HL-60 (cell line): ENCODE measurements at regions not wholly inside any gene's neighbourhood (a gene's known extent, or its start where the extent isn't known, plus 50 kb on each side); places are given as distances from the start of the nearest gene placed in this dataset.

ENCODE experiments used
- DNase-seq, 2 experiments: peaks; one replicate each; pipeline ENCODE4 v3.0.0-alpha.2; 2010 to 2020; ENCODE audit warnings: low read depth in 1 of 2, low spot score in 1 of 2
- H3K27ac ChIP-seq: fragments of 250-450 bp; sonication (Bioruptor Pico); replicated peaks from 2 replicates; pipeline ENCODE4 v1.5.1; 2020; ENCODE audit warnings: mild to moderate bottlenecking, moderate library complexity
- H3K27me3 ChIP-seq: fragments of 250-450 bp; sonication (Bioruptor Pico); 2 replicates; pipeline ENCODE4 v1.5.1; 2021; ENCODE audit warnings: mild to moderate bottlenecking, moderate library complexity; ENCODE audit not compliant: insufficient read depth, poor library complexity, severe bottlenecking
- H3K4me3 ChIP-seq: replicated peaks from 2 replicates; pipeline ENCODE4 v1.5.1; 2011; ENCODE audit warnings: mild to moderate bottlenecking, control low read depth, low read length; ENCODE audit not compliant: insufficient read depth
- GABPA ChIP-seq: IDR thresholded peaks from 2 replicates; pipeline ENCODE4 v1.6.1; 2012; ENCODE audit warnings: low read depth
- POLR2AphosphoS5 ChIP-seq: IDR thresholded peaks from 2 replicates; pipeline ENCODE4 v1.6.1; 2012; ENCODE audit warnings: low read depth
- SPI1 ChIP-seq: IDR thresholded peaks from 2 replicates; pipeline ENCODE4 v1.6.1; 2012; ENCODE audit warnings: low read depth, mild to moderate bottlenecking, borderline replicate concordance
- TF ChIP-seq, protein P1 (sequence below): IDR thresholded peaks from one replicate; pipeline ENCODE4 v1.5.1; 2011; ENCODE audit warnings: low read length, control low read depth, inconsistent platforms; ENCODE audit not compliant: insufficient read depth
- TF ChIP-seq, protein P2 (sequence below): IDR thresholded peaks from 2 replicates; pipeline ENCODE4 v1.6.1; 2012; ENCODE audit warnings: low read depth; ENCODE audit not compliant: insufficient replicate concordance

DNA sequence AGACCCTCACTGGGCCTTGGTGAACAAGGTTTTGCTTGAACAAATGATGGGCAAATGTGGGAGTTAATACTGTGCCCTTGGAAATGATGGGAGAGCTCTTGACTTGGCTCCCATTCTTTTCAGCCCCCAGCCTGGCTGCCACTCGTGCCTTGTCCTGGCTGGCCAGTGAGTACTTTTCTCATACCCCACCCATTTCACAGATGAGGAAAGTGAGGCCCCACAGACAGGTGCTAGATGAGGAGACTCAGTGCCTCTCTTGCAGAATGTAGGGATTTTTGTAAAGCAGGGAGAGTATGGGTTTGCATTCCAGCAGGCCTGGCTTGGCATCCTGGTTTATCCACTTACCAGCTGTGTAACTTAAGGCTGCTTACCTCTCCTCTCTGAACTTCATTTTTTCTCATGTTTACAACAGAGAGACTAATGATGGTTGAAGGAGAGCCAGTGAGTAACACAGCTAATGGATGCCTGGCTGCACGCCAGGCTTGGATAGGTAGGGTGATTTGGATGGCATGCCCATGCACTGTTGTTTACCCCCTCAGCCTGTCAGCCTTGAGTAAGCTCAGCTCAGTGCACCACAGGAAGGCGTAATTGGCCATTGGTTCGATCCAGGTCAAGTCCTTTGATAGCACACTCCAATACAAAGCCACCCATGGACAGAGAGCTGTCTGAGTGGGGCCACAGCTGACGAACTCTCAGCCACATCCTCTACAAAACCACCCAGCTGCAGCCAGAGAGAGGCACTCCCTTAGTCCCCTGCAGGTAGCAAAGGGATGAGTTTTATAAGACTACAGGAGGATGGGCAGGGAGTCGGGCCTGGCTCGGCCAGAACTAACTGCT is 436.8 kb downstream of the RPS24 start:
- no peak overlapping the region for H3K27ac ChIP-seq

DNA sequence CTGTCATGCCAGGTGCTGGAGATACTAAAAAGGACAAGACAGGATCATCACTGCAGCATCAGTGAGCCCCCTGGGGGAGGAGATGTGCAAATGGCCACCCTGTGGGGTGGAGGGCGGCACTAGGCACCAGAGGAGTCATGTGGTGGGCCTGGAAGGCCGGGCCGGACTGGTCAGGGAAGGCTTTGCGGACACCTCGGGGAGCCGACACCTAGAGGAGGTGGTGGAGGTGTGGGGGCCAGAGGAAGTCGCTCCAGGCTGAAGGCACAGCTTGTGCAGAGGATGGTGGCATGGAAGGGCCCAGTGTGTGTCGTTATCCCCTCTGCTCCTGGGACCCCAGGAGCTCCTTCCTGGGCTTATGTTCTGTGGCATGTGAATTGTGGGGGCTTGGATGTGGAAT is 437.7 kb downstream of the RPS24 start:
- TF ChIP-seq, protein P1, sequence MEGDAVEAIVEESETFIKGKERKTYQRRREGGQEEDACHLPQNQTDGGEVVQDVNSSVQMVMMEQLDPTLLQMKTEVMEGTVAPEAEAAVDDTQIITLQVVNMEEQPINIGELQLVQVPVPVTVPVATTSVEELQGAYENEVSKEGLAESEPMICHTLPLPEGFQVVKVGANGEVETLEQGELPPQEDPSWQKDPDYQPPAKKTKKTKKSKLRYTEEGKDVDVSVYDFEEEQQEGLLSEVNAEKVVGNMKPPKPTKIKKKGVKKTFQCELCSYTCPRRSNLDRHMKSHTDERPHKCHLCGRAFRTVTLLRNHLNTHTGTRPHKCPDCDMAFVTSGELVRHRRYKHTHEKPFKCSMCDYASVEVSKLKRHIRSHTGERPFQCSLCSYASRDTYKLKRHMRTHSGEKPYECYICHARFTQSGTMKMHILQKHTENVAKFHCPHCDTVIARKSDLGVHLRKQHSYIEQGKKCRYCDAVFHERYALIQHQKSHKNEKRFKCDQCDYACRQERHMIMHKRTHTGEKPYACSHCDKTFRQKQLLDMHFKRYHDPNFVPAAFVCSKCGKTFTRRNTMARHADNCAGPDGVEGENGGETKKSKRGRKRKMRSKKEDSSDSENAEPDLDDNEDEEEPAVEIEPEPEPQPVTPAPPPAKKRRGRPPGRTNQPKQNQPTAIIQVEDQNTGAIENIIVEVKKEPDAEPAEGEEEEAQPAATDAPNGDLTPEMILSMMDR = no peak
- TF ChIP-seq, protein P2, sequence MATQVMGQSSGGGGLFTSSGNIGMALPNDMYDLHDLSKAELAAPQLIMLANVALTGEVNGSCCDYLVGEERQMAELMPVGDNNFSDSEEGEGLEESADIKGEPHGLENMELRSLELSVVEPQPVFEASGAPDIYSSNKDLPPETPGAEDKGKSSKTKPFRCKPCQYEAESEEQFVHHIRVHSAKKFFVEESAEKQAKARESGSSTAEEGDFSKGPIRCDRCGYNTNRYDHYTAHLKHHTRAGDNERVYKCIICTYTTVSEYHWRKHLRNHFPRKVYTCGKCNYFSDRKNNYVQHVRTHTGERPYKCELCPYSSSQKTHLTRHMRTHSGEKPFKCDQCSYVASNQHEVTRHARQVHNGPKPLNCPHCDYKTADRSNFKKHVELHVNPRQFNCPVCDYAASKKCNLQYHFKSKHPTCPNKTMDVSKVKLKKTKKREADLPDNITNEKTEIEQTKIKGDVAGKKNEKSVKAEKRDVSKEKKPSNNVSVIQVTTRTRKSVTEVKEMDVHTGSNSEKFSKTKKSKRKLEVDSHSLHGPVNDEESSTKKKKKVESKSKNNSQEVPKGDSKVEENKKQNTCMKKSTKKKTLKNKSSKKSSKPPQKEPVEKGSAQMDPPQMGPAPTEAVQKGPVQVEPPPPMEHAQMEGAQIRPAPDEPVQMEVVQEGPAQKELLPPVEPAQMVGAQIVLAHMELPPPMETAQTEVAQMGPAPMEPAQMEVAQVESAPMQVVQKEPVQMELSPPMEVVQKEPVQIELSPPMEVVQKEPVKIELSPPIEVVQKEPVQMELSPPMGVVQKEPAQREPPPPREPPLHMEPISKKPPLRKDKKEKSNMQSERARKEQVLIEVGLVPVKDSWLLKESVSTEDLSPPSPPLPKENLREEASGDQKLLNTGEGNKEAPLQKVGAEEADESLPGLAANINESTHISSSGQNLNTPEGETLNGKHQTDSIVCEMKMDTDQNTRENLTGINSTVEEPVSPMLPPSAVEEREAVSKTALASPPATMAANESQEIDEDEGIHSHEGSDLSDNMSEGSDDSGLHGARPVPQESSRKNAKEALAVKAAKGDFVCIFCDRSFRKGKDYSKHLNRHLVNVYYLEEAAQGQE = no peak
- DNase-seq = no peak
- Histone ChIP-seq H3K4me3 (no peak overlapping the region), H3K27ac (no peak overlapping the region), H3K27me3 (no peaks in the 10 kb centered on the region)

More for the DNA sequence above, 436.8 kb downstream of the RPS24 start:
- no peak for TF ChIP-seq SPI1
- TF ChIP-seq, protein P1 = no peak
- TF ChIP-seq GABPA = no peak
- TF ChIP-seq POLR2AphosphoS5 = no peak
- TF ChIP-seq, protein P2 = no peak
- Histone ChIP-seq H3K4me3 (no peak overlapping the region), H3K27me3 (no peaks in the 10 kb centered on the region)
- DNase-seq = no peak

DNA sequence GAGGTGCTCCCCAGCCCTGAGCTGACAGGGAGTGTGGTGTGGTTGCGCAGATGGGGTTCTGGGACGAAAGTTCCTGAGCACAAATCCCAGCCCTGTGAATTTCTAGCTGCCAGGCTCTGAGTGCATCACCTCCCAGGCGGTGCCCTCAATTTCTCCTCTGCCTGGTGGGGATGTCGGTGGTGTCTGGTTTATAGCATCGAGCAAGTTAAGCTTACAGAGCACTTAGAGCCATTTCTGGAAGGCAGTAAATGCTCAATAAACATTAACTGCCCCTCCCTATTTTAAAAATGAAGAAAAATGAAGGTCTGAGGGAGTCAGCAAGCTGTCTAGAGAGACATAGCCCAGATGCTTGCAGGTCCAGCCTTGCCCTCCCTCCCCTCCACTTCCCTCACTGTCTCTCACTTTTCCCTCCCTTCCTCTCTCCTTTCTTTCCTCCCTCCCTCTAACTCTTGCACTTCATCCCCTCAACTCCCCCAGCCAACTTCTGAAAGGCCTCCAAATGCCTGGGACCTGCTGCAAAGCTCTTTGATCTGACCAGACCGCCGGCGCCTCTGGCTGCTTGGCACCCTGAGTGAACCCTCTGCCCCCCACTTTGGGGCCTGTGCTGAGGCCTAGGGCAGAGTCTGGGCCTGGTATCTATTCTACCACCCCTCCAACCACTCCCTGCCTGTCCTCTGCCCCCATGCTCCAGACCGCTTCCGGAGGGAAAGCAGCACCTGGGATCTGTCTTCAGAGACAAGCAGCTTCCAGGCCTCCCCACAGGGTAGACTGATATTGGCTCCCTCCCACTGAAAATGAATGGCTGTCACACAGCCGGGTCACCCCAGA is 438.3 kb downstream of the RPS24 start:
- no peak overlapping the region for H3K27ac ChIP-seq
- H3K27me3 ChIP-seq = no peaks in the 10 kb centered on the region
- H3K4me3 ChIP-seq = no peak overlapping the region
- TF ChIP-seq, protein P2 = no peak
- TF ChIP-seq SPI1 = no peak
- TF ChIP-seq, protein P1 = no peak
- TF ChIP-seq GABPA = no peak
- TF ChIP-seq POLR2AphosphoS5 = no peak
- no peak for DNase-seq
